GM12864 (cell line): ENCODE measurements at regions not wholly inside any gene's neighbourhood (a gene's known extent, or its start where the extent isn't known, plus 50 kb on each side); places are given as distances from the start of the nearest gene placed in this dataset.
"Not testable (repeated sequence)": the region's sequence is repeated elsewhere in the genome, so short reads cannot be mapped to it uniquely, and the experiment has no call there.

Source experiments
- DNase-seq: peaks from one replicate; pipeline ENCODE4 v3.0.0-alpha.2; 2011; ENCODE audit warnings: low read depth
- H3K4me3 ChIP-seq: 2 replicates; pipeline ENCODE4 v1.5.1; 2011; ENCODE audit warnings: mild to moderate bottlenecking, low read depth, low read length, control low read depth
- CTCF ChIP-seq: IDR thresholded peaks from 2 replicates; pipeline ENCODE4 v1.5.1; 2011; ENCODE audit warnings: low read depth, mild to moderate bottlenecking, moderate library complexity, low read length, control low read depth, inconsistent platforms; ENCODE audit errors: missing control alignments

- no peak for TF ChIP-seq CTCF
- no peak overlapping the region for H3K4me3 ChIP-seq
Observed at GRCh38 chr5:67989456-67989855, 226.1 kb upstream of the PIK3R1 start.

GRCh38 chr5:67986761-67987160, 228.8 kb upstream of the PIK3R1 start:
- DNase-seq: no peak
- TF ChIP-seq CTCF: no peak
- no peak overlapping the region for H3K4me3 ChIP-seq

More at GRCh38 chr5:67989456-67989855, 226.1 kb upstream of the PIK3R1 start:
- no peak for DNase-seq

GRCh38 chr5:67985686-67986387, 229.7 kb upstream of the PIK3R1 start:
- TF ChIP-seq CTCF: no peak
- no peak for DNase-seq
- H3K4me3 ChIP-seq: no peak overlapping the region

- DNase-seq: no peak
- no peak overlapping the region for H3K4me3 ChIP-seq
- TF ChIP-seq CTCF: no peak
Observed at GRCh38 chr5:67984546-67984945, 231.0 kb upstream of the PIK3R1 start.

- TF ChIP-seq CTCF: no peak
- H3K4me3 ChIP-seq: no peak overlapping the region
- no peak for DNase-seq
Observed at GRCh38 chr5:67983251-67984110, 232.1 kb upstream of the PIK3R1 start.

- not testable (repeated sequence) for H3K4me3 ChIP-seq, DNase-seq
Observed at GRCh38 chr5:67982160-67982559, 233.4 kb upstream of the PIK3R1 start.

GRCh38 chr5:67978171-67978570, 237.4 kb upstream of the PIK3R1 start:
- no peak overlapping the region for H3K4me3 ChIP-seq
- no peak for TF ChIP-seq CTCF
- no peak for DNase-seq
